SH-SY5Y (cell line): ENCODE measurements at regions not wholly inside any gene's neighbourhood (a gene's known extent, or its start where the extent isn't known, plus 50 kb on each side); places are given as distances from the start of the nearest gene placed in this dataset.

ENCODE experiments used
- GATA2 ChIP-seq: IDR thresholded peaks from 2 replicates; pipeline ENCODE4 v1.6.1; 2011; ENCODE audit warnings: mild to moderate bottlenecking, low read depth, low read length
- GATA3 ChIP-seq: IDR thresholded peaks from 2 replicates; pipeline ENCODE4 v1.6.1; 2011; ENCODE audit warnings: low read depth, mild to moderate bottlenecking, low read length, moderate library complexity

DNA sequence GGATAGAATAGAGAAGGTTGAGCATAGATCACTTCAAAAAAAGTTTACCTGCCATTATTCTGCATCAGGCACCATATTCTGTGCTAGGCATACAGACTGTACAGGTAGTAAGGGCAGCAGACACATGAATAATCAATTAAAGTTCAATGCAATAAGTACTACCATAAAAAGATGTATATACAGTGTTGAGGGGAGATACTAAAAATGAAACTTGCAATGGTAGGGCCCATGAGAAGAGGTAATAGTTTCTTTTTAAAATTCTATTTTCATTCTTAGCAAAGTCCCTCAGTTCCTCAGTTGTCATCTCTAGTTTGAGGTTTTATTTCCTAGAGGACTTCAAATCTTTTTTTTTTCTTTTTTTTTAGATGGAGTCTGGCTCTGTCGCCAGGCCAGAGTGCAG is 819.9 kb downstream of the FAM181B start:
- TF ChIP-seq GATA2 (no peak), GATA3 (no peak)
